Parathyroid adenoma (tissue), 2 donors: ENCODE measurements at regions not wholly inside any gene's neighbourhood (a gene's known extent, or its start where the extent isn't known, plus 50 kb on each side); places are given as distances from the start of the nearest gene placed in this dataset.

Experiments
- H2AFZ ChIP-seq: fragments of 300-600 bp; sonication (generic); one replicate; pipeline ENCODE4 v1.7.0; 2017; ENCODE audit warnings: antibody characterized with exemption, mild to moderate bottlenecking
- H3K27ac ChIP-seq: fragments of 300-600 bp; sonication (generic); one replicate; pipeline ENCODE4 v1.7.0; 2017
- H3K27me3 ChIP-seq: fragments of 300-600 bp; sonication (generic); one replicate; pipeline ENCODE4 v1.7.0; 2017; ENCODE audit warnings: low read length; ENCODE audit not compliant: control insufficient read depth, insufficient read depth
- H3K36me3 ChIP-seq: fragments of 300-600 bp; sonication (generic); one replicate; pipeline ENCODE4 v1.7.0; 2017; ENCODE audit warnings: low read length; ENCODE audit not compliant: control insufficient read depth, insufficient read depth
- H3K4me1 ChIP-seq: fragments of 300-600 bp; sonication (generic); one replicate; pipeline ENCODE4 v1.7.0; 2017; ENCODE audit warnings: control low read depth
- H3K4me2 ChIP-seq: fragments of 300-600 bp; sonication (generic); one replicate; pipeline ENCODE4 v1.7.0; 2017; ENCODE audit warnings: low read length
- H3K4me3 ChIP-seq: fragments of 300-600 bp; sonication (generic); one replicate; pipeline ENCODE4 v1.7.0; 2017; ENCODE audit warnings: low read depth, low read length
- H3K79me2 ChIP-seq: fragments of 300-600 bp; sonication (generic); one replicate; pipeline ENCODE4 v1.7.0; 2017; ENCODE audit warnings: control low read depth
- H3K9ac ChIP-seq: fragments of 300-600 bp; sonication (generic); one replicate; pipeline ENCODE4 v1.7.0; 2017; ENCODE audit warnings: mild to moderate bottlenecking
- H3K9me3 ChIP-seq: fragments of 300-600 bp; sonication (generic); one replicate; pipeline ENCODE4 v1.7.0; 2017; ENCODE audit warnings: low read length; ENCODE audit not compliant: control insufficient read depth
- TF ChIP-seq, protein P1 (sequence below): fragments of 300-600 bp; sonication (generic); IDR thresholded peaks from one replicate; pipeline ENCODE4 v1.7.0; 2017; ENCODE audit warnings: antibody characterized with exemption, mild to moderate bottlenecking
- donor health status: primary hyperparathyroidism.

DNA sequence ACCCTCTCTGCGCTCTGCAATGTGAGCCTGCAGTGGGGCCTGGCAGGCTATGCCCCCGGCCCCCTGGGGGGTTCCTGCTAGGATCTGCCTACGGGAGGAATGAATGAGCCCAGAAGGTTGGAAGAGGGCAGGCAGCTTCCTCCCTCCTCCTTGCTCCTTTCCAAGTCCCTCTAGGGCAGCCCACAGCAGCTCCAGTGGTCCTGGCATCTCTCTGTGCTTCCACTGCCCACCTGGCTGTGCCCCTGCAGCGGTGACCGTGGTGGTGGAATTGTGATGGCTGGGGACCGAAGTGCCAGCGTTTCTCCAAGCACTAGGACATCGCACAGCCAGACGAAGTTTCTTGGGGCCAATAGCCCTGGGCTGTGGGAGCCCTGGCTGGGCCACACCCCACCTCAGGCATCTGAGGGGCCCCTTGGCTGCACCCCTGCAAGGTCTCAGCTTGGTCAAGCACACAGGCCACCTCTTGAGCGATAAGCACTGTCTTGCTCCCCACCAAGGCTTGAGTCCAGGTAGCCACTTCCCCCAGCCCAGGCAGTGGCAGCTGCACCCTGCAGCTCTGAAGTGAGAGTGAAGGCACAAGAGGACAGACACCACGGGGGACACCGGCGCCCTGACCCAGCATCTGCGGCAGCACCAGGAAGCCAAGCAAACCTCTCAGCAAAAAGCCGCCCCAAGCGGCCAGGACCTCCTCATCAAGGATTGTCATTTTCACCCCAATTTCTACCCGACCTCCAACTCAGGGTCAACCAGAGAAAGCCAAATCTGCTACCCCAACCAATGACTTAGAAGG lies 346.3 kb downstream of the CTTN start:
- Histone ChIP-seq H3K27me3 (no peaks in the 10 kb centered on the region), H3K4me2 (no peak overlapping the region), H3K9me3 (no peaks in the 10 kb centered on the region), H3K27ac (no peak overlapping the region), H3K4me3 (no peak overlapping the region), H3K4me1 (no peaks in the 10 kb centered on the region), H3K36me3 (no peaks in the 10 kb centered on the region), H2AFZ (no peak overlapping the region), H3K79me2 (no peaks in the 10 kb centered on the region), H3K9ac (no peak overlapping the region)
- TF ChIP-seq, protein P1, sequence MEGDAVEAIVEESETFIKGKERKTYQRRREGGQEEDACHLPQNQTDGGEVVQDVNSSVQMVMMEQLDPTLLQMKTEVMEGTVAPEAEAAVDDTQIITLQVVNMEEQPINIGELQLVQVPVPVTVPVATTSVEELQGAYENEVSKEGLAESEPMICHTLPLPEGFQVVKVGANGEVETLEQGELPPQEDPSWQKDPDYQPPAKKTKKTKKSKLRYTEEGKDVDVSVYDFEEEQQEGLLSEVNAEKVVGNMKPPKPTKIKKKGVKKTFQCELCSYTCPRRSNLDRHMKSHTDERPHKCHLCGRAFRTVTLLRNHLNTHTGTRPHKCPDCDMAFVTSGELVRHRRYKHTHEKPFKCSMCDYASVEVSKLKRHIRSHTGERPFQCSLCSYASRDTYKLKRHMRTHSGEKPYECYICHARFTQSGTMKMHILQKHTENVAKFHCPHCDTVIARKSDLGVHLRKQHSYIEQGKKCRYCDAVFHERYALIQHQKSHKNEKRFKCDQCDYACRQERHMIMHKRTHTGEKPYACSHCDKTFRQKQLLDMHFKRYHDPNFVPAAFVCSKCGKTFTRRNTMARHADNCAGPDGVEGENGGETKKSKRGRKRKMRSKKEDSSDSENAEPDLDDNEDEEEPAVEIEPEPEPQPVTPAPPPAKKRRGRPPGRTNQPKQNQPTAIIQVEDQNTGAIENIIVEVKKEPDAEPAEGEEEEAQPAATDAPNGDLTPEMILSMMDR = no peak

DNA sequence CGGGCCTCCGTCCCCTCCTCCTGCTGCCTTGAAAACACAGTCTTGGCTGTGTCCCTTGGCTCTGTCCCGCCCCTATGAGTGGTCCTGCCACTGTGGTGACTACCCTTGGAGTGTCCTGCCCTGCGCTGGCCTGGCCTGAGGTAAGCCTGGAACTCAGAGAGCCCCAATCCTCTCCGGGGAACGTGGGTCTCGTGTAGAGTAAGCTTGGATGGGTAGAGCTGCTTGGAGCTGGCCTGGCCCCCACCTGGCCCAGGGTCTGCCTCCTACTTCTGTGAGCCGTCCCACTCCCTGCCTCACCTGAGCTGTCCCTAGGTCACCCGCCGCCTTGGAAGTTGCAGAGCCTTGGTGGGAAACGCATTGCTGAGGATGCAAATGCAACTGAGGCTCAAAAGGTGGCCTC lies 347.1 kb downstream of the CTTN start:
- Histone ChIP-seq H3K9me3 (no peaks in the 10 kb centered on the region), H3K27me3 (no peaks in the 10 kb centered on the region), H3K36me3 (no peaks in the 10 kb centered on the region), H3K79me2 (no peaks in the 10 kb centered on the region), H3K9ac (no peak overlapping the region), H3K27ac (no peak overlapping the region), H3K4me3 (no peak overlapping the region), H3K4me2 (no peak overlapping the region), H2AFZ (no peak overlapping the region), H3K4me1 (no peaks in the 10 kb centered on the region)
- TF ChIP-seq, protein P1 = no peak

DNA sequence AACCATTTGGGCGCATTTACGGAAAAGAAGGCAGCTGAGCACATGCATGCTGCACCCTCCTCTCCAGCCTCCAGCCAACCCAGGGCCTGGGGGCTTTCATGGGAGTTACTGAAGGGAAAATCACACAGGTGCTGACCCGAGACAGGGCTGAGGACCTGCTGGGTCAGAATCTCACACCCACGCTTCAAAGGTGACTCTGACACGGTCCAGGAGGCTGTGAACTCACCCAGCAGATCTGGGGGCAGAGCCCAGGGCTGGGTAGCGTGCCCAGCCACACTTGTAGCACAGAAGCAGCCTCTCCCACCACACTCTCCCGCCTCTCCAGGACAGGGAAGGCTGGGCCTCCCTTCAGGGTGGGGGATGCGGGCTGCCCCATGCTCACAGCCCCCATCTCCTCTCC lies 347.6 kb downstream of the CTTN start:
- H3K4me3 ChIP-seq = no peak overlapping the region
- no peak overlapping the region for H3K27ac ChIP-seq
- no peaks in the 10 kb centered on the region for H3K9me3 ChIP-seq
- H3K4me1 ChIP-seq = no peaks in the 10 kb centered on the region
- no peaks in the 10 kb centered on the region for H3K36me3 ChIP-seq
- no peaks in the 10 kb centered on the region for H3K27me3 ChIP-seq
- H3K9ac ChIP-seq = no peak overlapping the region
- TF ChIP-seq, protein P1 = no peak
- H2AFZ ChIP-seq = no peak overlapping the region
- H3K79me2 ChIP-seq = no peaks in the 10 kb centered on the region
- H3K4me2 ChIP-seq = no peak overlapping the region

- no peaks in the 10 kb centered on the region for H3K36me3 ChIP-seq
- no peaks in the 10 kb centered on the region for H3K79me2 ChIP-seq
- no peaks in the 10 kb centered on the region for H3K4me1 ChIP-seq
- no peak overlapping the region for H3K4me3 ChIP-seq
- H3K27ac ChIP-seq = no peak overlapping the region
- H3K9ac ChIP-seq = no peak overlapping the region
- H3K9me3 ChIP-seq = no peaks in the 10 kb centered on the region
- H3K27me3 ChIP-seq = no peaks in the 10 kb centered on the region
- no peak overlapping the region for H2AFZ ChIP-seq
- TF ChIP-seq, protein P1 = no peak
- H3K4me2 ChIP-seq = no peak overlapping the region
These were observed 348.0 kb downstream of the CTTN start for GRCh38 chr11:70746351-70746750.

DNA sequence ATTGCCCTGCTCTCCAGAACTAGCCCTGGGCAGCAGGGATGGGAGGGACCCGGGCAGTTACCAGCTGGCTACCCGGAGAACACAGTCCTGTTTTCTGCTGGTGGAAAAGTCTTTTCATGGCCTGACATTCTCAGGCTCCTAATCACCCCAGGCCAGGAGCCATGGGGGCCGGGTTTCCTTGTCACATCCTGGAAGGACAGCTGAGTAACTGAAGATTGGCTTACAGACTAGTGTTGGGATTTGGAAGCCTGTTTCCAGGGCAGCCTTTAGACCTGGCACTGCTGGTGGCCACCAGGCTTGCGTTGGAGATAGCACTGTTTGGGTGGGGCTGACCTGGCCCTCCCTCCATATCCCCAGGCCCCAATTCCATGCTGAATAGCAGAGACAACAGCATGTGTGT lies 349.0 kb downstream of the CTTN start:
- Histone ChIP-seq H3K9ac (no peak overlapping the region), H3K79me2 (no peaks in the 10 kb centered on the region), H3K4me3 (no peak overlapping the region), H3K4me1 (no peaks in the 10 kb centered on the region), H3K27me3 (no peaks in the 10 kb centered on the region), H3K27ac (no peak overlapping the region), H3K9me3 (no peaks in the 10 kb centered on the region), H2AFZ (no peak overlapping the region), H3K36me3 (no peaks in the 10 kb centered on the region), H3K4me2 (no peak overlapping the region)
- TF ChIP-seq, protein P1 = no peak
